HepG2 (cell line): ENCODE measurements at regions not wholly inside any gene's neighbourhood (a gene's known extent, or its start where the extent isn't known, plus 50 kb on each side); places are given as distances from the start of the nearest gene placed in this dataset.

ENCODE experiments used
- ATAC-seq: fragments of 200-7000 bp; cut with Tn5 transposase; 3 replicates; pipeline ENCODE4 v1.9.1; 2020; ENCODE audit warnings: mild to moderate bottlenecking, moderate library complexity
- BruUV-seq: library from RNA; stranded (reverse); fragments of 400-500 nt; replicated peaks from 2 replicates; lab custom pipeline; 2021; lab: Mats Ljungman, UMichigan
- CTCF ChIA-PET: fragments of 300-600 bp; formaldehyde crosslinking; extraction: SDS; loops from one replicate; lab custom pipeline; 2021; ENCODE audit warnings: low total read pairs, inconsistent platforms, low intra/inter-chr PET ratio; lab: Yijun Ruan, JAX
- POLR2A ChIA-PET: fragments of 350-600 bp; sonication (Branson Sonifier 250); formaldehyde crosslinking; loops from one replicate; lab custom pipeline; 2020; ENCODE audit warnings: antibody characterized with exemption, inconsistent platforms; lab: Yijun Ruan, JAX
- DNase-seq: peaks from one replicate; pipeline ENCODE4 v3.0.0-alpha.2; 2015; ENCODE audit warnings: low spot score
- FAIRE-seq: peaks from 3 replicates; lab custom pipeline; 2011; peaks lifted over from hg19 to GRCh38; lab: Jason Lieb, UNC
- H2AFZ ChIP-seq: one replicate; pipeline ENCODE4 v1.6.1; 2011; ENCODE audit warnings: low read length, inconsistent platforms
- H3K27ac ChIP-seq: fragments of 300-600 bp; 3 replicates; pipeline ENCODE4 v1.8.0; 2011; ENCODE audit warnings: mixed run types, mild to moderate bottlenecking, mixed read lengths, low read length, inconsistent platforms; ENCODE audit not compliant: insufficient read depth; ENCODE audit errors: extremely low read length
- H3K27me3 ChIP-seq, 2 experiments: fragments of 200-600 bp in 1 of 2; 2 replicates in 1 of 2; 3 replicates in 1 of 2; pipeline versions ENCODE4 v1.6.0 to v1.8.0; 2011; ENCODE audit warnings: low read length in 2 of 2, mild to moderate bottlenecking in 2 of 2, moderate library complexity in 2 of 2, inconsistent platforms in 1 of 2; ENCODE audit not compliant: insufficient read depth in 2 of 2, control insufficient read depth in 1 of 2
- H3K36me3 ChIP-seq, 2 experiments: fragments of 200-600 bp in 1 of 2; replicated peaks in 1 of 2; 2 replicates in 1 of 2; 3 replicates in 1 of 2; pipeline versions ENCODE4 v1.5.1 to v1.8.0; 2011; ENCODE audit warnings: low read length in 2 of 2, inconsistent platforms in 1 of 2; ENCODE audit not compliant: insufficient read depth in 2 of 2, control insufficient read depth in 1 of 2
- H3K4me1 ChIP-seq: 2 replicates; pipeline ENCODE4 v1.5.1; 2012; ENCODE audit warnings: low read length, inconsistent platforms; ENCODE audit not compliant: insufficient read depth
- H3K4me2 ChIP-seq: 2 replicates; pipeline ENCODE4 v1.6.0; 2011; ENCODE audit warnings: low read depth, low read length, inconsistent platforms
- H3K4me3 ChIP-seq, 3 experiments: fragments of 200-600 bp in 1 of 3; sonication (generic), shearing (Covaris generic) in 1 of 3; replicated peaks in 1 of 3; 2 replicates each; pipeline ENCODE4 v1.5.1; 2011 to 2016; ENCODE audit warnings: low read length in 3 of 3, inconsistent platforms in 2 of 3, low read depth in 2 of 3, mild to moderate bottlenecking in 2 of 3, control low read depth in 1 of 3, mixed read lengths in 1 of 3; ENCODE audit not compliant: insufficient read depth in 1 of 3
- H3K79me2 ChIP-seq: one replicate; pipeline ENCODE4 v1.6.1; 2011; ENCODE audit warnings: low read length, inconsistent platforms; ENCODE audit not compliant: insufficient read depth
- H3K9ac ChIP-seq: 2 replicates; pipeline ENCODE4 v1.6.0; 2011; ENCODE audit warnings: mild to moderate bottlenecking, low read depth, low read length, inconsistent platforms; ENCODE audit not compliant: insufficient read depth
- H3K9me3 ChIP-seq: 2 replicates; pipeline ENCODE4 v1.5.1; 2012; ENCODE audit warnings: mild to moderate bottlenecking, low read length
- H4K20me1 ChIP-seq: 2 replicates; pipeline ENCODE4 v1.6.0; 2011; ENCODE audit warnings: inconsistent platforms, mild to moderate bottlenecking, low read length, moderate library complexity; ENCODE audit not compliant: insufficient read depth
- EZH2 ChIP-seq: conservative IDR thresholded peaks from 2 replicates; pipeline ENCODE4 v1.6.1; 2012; ENCODE audit warnings: mild to moderate bottlenecking, low read depth, low read length, moderate library complexity
- FOXK1 ChIP-seq: sonication (generic); formaldehyde crosslinking; IDR thresholded peaks from 2 replicates; pipeline ENCODE4 v1.4.0; 2020; ENCODE audit warnings: low read depth, missing genetic modification reagents, borderline replicate concordance
- ISL2 ChIP-seq: sonication (generic); formaldehyde crosslinking; IDR thresholded peaks from 2 replicates; pipeline ENCODE4 v1.5.0; 2020; ENCODE audit warnings: missing genetic modification reagents
- KLF6 ChIP-seq: IDR thresholded peaks from 2 replicates; pipeline ENCODE4 v1.8.0; 2016; ENCODE audit warnings: missing biosample characterization, missing genetic modification reagents
- PHB2 ChIP-seq: fragments of 450-650 bp; IDR thresholded peaks from 2 replicates; pipeline ENCODE4 v1.6.1; 2018; ENCODE audit not compliant: partially characterized antibody
- PRPF4 ChIP-seq: fragments of 200-400 bp; formaldehyde crosslinking; IDR thresholded peaks from 2 replicates; pipeline ENCODE4 v1.6.1; 2016; ENCODE audit warnings: low read length, low read depth; ENCODE audit not compliant: poor library complexity, severe bottlenecking
- SRSF9 ChIP-seq: fragments of 200-400 bp; formaldehyde crosslinking; IDR thresholded peaks from 2 replicates; pipeline ENCODE4 v1.6.1; 2018; ENCODE audit warnings: borderline replicate concordance, mild to moderate bottlenecking, low read depth, low read length; ENCODE audit not compliant: insufficient read depth, poor library complexity, severe bottlenecking
- ZBED4 ChIP-seq: sonication (generic); formaldehyde crosslinking; IDR thresholded peaks from 2 replicates; pipeline ENCODE4 v1.4.0; 2020; ENCODE audit warnings: missing genetic modification reagents, borderline replicate concordance
- WGBS: methylation state at CpG from one replicate; pipeline ENCODE4 v1.1.6; 2017; ENCODE audit warnings: low lambda C conversion rate; 5-methylcytosine and 5-hydroxymethylcytosine counted together
- in situ Hi-C: cut with HindIII; loops from 2 replicates; pipeline ENCODE4 v1.10.0; 2017; ENCODE audit warnings: low pct_unique_long_range_greater_than_20kb; ENCODE audit not compliant: extremely low pct_ligation_motif_present
- intact Hi-C: fragments of 100-400 bp; cut with micrococcal nuclease; formaldehyde crosslinking; loops from one replicate; pipeline ENCODE4 v1.10.0; 2022; ENCODE audit not compliant: unreplicated experiment

- H3K9me3 ChIP-seq: no peaks in the 10 kb centered on the region
- H2AFZ ChIP-seq: no peak overlapping the region
- POLR2A ChIA-PET: no interaction called here
- in situ Hi-C loops (no loop called here), intact Hi-C loops (no loop called here)
- H3K9ac ChIP-seq: no peak overlapping the region
- no peaks in the 10 kb centered on the region for H3K27me3 ChIP-seq
- ATAC-seq (no peak), DNase-seq (no peak), FAIRE-seq (no peak)
- no peaks in the 10 kb centered on the region for H3K4me1 ChIP-seq
- BruUV-seq: no TSS peak
- TF ChIP-seq SRSF9: no peak
- TF ChIP-seq PHB2: no peak
- TF ChIP-seq FOXK1 (CRISPR knock-in tag): no peak
- TF ChIP-seq EZH2: no peak
- no peak for TF ChIP-seq KLF6
- no peak for TF ChIP-seq PRPF4
- TF ChIP-seq ISL2 (CRISPR knock-in tag): no peak
- TF ChIP-seq ZBED4 (CRISPR knock-in tag): no peak
- H3K79me2 ChIP-seq: no peaks in the 10 kb centered on the region
- H3K27ac ChIP-seq: no peak overlapping the region
- no peak overlapping the region for H3K4me2 ChIP-seq
- CTCF ChIA-PET: no interaction called here
- H3K36me3 ChIP-seq: no peaks in the 10 kb centered on the region
- H3K4me3 ChIP-seq: no peak overlapping the region
- 45% methylated on average over 4 of the region's 4 CpGs for WGBS
- no peaks in the 10 kb centered on the region for H4K20me1 ChIP-seq
Measured at GRCh38 chr11:122261546-122261945, 145.5 kb upstream of the BLID start.
